ENCODE measurements at regions not wholly inside any gene's neighbourhood (a gene's known extent, or its start where the extent isn't known, plus 50 kb on each side); places are given as distances from the start of the nearest gene placed in this dataset.
"Not testable (repeated sequence)": the region's sequence is repeated elsewhere in the genome, so short reads cannot be mapped to it uniquely, and the experiment has no call there.

- DNase-seq (ENCODE audit: low spot score); in situ Hi-C loops (cut with MboI; ENCODE audit: low pct_unique_long_range_greater_than_20kb, low sequenced_read_pairs, unreplicated experiment): not testable (repeated sequence)
Measured at GRCh38 chr1:146556405-146556804, 327.6 kb upstream of the NOTCH2NLA start.

GRCh38 chr1:146552414-146552813 is 323.6 kb upstream of the NOTCH2NLA start:
- DNase-seq (ENCODE audit: low spot score); in situ Hi-C loops (cut with MboI; ENCODE audit: low pct_unique_long_range_greater_than_20kb, low sequenced_read_pairs, unreplicated experiment): not testable (repeated sequence)

- DNase-seq (ENCODE audit: low spot score); in situ Hi-C loops (cut with MboI; ENCODE audit: low pct_unique_long_range_greater_than_20kb, low sequenced_read_pairs, unreplicated experiment): not testable (repeated sequence)
Measured at GRCh38 chr1:146548684-146549083, 319.9 kb upstream of the NOTCH2NLA start.

DNA sequence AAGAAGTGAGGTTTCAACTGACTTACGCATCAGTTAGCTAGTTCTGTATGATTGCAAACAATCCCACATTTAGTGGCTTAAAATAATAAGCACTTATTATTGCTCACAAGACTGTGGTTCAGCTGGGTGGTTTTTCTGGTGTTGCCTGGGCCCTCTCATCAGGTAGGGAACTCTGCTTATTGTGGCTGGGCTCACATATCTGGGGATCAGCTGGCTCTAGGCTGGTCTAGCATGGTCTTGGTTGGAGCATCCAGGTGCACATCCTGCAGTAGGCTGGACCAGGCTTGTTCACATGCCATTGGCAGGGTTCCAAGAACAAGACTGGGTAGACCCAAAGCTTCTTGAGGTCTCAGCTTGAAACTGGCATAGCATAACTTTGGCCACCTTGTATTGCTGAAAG is 317.4 kb upstream of the NOTCH2NLA start:
- DNase-seq (ENCODE audit: low spot score); in situ Hi-C loops (cut with MboI; ENCODE audit: low pct_unique_long_range_greater_than_20kb, low sequenced_read_pairs, unreplicated experiment): not testable (repeated sequence)

GRCh38 chr1:146537775-146538373 is 309.1 kb upstream of the NOTCH2NLA start:
- DNase-seq (ENCODE audit: low spot score); in situ Hi-C loops (cut with MboI; ENCODE audit: low pct_unique_long_range_greater_than_20kb, low sequenced_read_pairs, unreplicated experiment): not testable (repeated sequence)

DNA sequence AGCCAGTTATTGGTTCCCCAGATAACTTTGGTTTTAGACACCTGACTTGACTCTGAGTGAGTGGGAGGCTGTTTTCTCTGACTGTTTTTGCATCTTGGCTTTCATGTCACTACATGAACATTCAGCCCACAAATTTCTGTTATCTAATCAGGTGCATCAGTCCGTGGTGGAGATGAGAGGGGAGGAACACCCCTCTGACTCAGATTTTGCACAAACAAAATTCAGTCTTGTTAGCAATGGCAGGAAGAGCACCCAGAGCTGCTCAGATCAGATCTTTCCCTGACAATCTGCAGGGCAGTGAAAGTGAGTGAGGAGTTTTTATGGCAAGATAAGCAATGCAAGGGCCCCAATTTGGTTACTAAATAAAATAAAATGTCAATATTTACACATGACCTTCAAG is 307.2 kb upstream of the NOTCH2NLA start:
- DNase-seq (ENCODE audit: low spot score); in situ Hi-C loops (cut with MboI; ENCODE audit: low pct_unique_long_range_greater_than_20kb, low sequenced_read_pairs, unreplicated experiment): not testable (repeated sequence)

GRCh38 chr1:146535575-146535974 is 306.8 kb upstream of the NOTCH2NLA start:
- DNase-seq (ENCODE audit: low spot score); in situ Hi-C loops (cut with MboI; ENCODE audit: low pct_unique_long_range_greater_than_20kb, low sequenced_read_pairs, unreplicated experiment): not testable (repeated sequence)

- in situ Hi-C loops (cut with MboI; ENCODE audit: low pct_unique_long_range_greater_than_20kb, low sequenced_read_pairs, unreplicated experiment); DNase-seq (ENCODE audit: low spot score): not testable (repeated sequence)
Measured at GRCh38 chr1:146530958-146531357, 302.1 kb upstream of the NOTCH2NLA start.

DNA sequence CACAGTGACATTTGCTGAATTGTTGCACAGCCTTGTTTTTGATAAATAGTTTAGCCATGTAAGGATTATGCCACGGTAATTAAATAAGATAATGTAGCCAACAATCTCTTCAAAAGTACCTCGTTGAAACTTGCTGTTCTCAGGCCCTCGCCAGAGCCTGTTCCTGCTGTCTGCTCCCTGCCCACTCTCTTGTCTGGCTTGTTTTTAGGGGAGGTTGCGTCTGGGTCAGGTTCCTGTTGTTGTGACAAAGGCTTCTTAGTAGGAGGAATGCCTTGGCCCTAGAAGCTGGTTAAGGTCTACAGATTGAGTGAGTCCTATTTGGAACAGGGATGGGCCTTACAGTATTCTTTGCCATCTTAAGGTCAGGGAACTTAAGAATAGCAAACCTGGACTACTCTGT is 294.0 kb upstream of the NOTCH2NLA start:
- in situ Hi-C loops (cut with MboI; ENCODE audit: low pct_unique_long_range_greater_than_20kb, low sequenced_read_pairs, unreplicated experiment); DNase-seq (ENCODE audit: low spot score): not testable (repeated sequence)

DNA sequence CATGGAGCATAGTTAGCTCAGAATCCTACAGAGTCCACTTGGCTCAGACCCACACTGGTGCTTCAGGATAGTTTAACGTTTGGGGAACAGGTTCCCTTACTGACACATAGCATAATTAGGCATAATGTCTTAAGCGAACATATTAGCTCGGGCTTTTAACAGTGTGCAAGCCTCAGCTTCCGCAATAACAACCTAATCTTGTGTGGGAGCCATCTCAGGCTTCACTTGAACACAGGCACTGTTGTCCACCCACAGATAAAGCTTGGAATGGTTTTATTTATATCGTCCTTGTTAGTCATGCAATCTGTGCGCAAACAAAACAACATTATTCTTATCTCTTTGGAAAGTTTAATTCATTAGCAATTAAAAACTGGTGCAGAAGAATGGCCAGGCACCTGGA is 293.5 kb upstream of the NOTCH2NLA start:
- in situ Hi-C loops (cut with MboI; ENCODE audit: low pct_unique_long_range_greater_than_20kb, low sequenced_read_pairs, unreplicated experiment); DNase-seq (ENCODE audit: low spot score): not testable (repeated sequence)

- DNase-seq (ENCODE audit: low spot score); in situ Hi-C loops (cut with MboI; ENCODE audit: low pct_unique_long_range_greater_than_20kb, low sequenced_read_pairs, unreplicated experiment): not testable (repeated sequence)
Measured at GRCh38 chr1:146521804-146522203, 293.0 kb upstream of the NOTCH2NLA start.

- in situ Hi-C loops (cut with MboI; ENCODE audit: low pct_unique_long_range_greater_than_20kb, low sequenced_read_pairs, unreplicated experiment); DNase-seq (ENCODE audit: low spot score): not testable (repeated sequence)
Measured at GRCh38 chr1:146513754-146514153, 284.9 kb upstream of the NOTCH2NLA start.

DNA sequence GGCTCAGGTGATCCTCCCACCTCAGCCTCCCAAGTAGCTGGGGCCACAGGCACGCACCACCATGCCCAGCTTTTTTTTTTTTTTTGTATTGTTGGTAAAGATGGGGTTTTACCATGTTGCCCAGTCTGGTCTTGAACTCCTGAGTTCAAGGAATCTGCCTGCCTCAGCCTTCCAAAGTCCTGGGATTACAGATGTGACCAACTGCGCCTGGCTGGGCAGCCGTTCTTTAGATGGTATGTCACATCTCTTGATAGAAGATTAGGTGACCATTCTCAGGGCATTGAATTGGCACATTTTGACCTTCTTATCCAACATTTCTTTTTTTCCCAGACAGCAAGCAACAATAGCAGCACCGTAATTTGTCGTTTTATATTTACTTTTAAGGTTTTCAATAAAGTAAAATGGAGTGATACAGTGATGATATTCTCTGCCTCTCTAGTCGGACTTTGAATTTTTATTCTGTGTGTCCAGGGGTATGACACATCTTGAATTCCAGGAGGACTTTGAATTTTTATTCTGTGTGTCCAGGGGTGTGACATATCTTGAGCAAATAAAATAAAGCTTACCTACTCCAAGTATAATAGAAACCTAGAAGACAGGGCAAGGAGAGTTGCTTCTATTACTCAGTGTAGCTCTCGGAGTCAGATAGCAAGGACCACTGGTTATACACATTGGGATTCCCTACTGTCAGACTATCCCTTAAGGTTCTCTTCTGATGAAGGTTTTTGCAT is 282.4 kb upstream of the NOTCH2NLA start:
- DNase-seq (ENCODE audit: low spot score); in situ Hi-C loops (cut with MboI; ENCODE audit: low pct_unique_long_range_greater_than_20kb, low sequenced_read_pairs, unreplicated experiment): not testable (repeated sequence)

DNA sequence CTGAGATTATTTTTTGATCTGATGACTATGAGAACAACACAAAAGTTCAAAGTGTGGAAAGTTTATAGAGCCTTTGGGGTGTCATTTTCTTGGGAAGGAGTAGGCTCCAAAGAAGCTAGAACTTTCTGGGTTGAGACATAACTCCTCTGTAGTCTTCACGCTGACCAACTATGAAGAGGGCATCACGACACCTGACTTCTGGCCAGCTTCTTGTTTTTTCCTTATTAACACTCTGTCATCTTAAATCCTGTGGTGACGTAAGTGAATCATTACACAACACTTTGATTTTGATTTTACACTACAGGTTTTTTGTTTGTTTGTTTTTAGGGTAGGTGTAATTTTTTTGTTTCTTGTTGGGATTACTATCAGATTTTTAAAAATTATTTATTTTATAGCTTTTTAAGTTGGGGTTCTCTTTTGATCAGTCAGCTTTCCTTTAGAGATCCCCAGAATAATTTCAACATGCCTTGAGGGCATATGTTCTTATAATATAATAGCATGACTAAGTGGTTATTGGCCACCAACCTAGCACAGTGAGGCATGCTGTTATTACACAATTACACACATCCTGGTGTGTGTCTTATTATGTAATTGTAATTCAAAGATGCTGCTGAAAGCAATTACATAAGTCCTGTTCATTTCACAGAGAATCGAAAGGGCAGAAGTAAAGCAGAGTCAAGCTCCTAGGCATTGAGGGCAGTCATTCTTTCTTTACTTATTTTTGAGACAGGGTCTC is 281.6 kb upstream of the NOTCH2NLA start:
- DNase-seq (ENCODE audit: low spot score); in situ Hi-C loops (cut with MboI; ENCODE audit: low pct_unique_long_range_greater_than_20kb, low sequenced_read_pairs, unreplicated experiment): not testable (repeated sequence)

- DNase-seq (ENCODE audit: low spot score); in situ Hi-C loops (cut with MboI; ENCODE audit: low pct_unique_long_range_greater_than_20kb, low sequenced_read_pairs, unreplicated experiment): not testable (repeated sequence)
Measured at GRCh38 chr1:146504121-146504520, 275.3 kb upstream of the NOTCH2NLA start.

- DNase-seq (ENCODE audit: low spot score); in situ Hi-C loops (cut with MboI; ENCODE audit: low pct_unique_long_range_greater_than_20kb, low sequenced_read_pairs, unreplicated experiment): not testable (repeated sequence)
Measured at GRCh38 chr1:146487555-146487954, 258.7 kb upstream of the NOTCH2NLA start.

DNA sequence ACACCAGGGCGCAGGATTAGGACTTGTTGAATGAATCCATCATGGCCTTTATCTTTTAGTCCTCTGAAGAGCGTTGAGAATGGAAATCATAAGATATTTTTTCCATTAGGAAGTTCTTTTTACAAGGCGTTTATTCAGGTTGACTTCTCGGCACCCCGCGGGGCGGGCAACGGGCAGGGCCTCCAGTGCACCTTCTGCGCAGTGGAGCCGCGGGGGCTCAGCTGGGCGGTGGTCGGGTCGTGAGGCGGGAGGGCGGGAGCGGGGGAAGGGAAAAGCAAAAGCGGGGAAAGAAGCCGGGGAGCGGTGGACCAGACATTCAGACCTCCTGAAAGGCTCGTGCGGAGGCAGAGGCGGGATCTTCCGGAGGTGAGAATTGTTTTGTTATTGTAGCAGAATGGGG is 258.3 kb upstream of the NOTCH2NLA start:
- in situ Hi-C loops (cut with MboI; ENCODE audit: low pct_unique_long_range_greater_than_20kb, low sequenced_read_pairs, unreplicated experiment); DNase-seq (ENCODE audit: low spot score): not testable (repeated sequence)

GRCh38 chr1:146486300-146487014 is 257.6 kb upstream of the NOTCH2NLA start:
- in situ Hi-C loops (cut with MboI; ENCODE audit: low pct_unique_long_range_greater_than_20kb, low sequenced_read_pairs, unreplicated experiment); DNase-seq (ENCODE audit: low spot score): not testable (repeated sequence)

Measured in GM13977 (cell line).